Erythroblast (primary cell): ENCODE measurements at regions not wholly inside any gene's neighbourhood (a gene's known extent, or its start where the extent isn't known, plus 50 kb on each side); places are given as distances from the start of the nearest gene placed in this dataset.

ENCODE experiments used
- DNase-seq, 2 experiments: peaks; one replicate each; lab custom pipeline; 2025; lab: John Stamatoyannopoulos, UW
- GATA1 ChIP-seq: IDR thresholded peaks from 2 replicates; pipeline ENCODE4 v1.6.1; 2011; ENCODE audit warnings: low read depth, mild to moderate bottlenecking, control low read depth, low read length, moderate library complexity
- POLR2A ChIP-seq: IDR thresholded peaks from 2 replicates; pipeline ENCODE4 v1.6.1; 2011; ENCODE audit warnings: mild to moderate bottlenecking, low read length

DNA sequence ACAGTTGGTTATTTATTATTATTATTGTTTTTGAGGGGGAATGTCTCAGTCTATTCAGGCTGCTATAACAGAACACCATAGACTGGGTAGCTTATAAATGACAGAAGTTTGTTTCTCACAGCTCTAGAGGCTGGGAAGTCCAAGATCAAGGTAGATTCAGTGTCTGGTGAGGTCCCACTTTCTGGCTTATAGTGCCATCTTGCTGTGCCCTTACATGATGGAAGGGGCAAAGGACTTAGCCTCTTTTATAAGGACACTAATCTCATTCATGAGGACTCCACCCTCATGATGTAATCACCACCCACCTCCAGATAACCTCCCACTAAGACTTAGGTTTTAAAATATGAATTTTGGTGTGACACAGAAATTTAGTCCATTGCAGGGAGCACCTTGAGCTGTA is 224.6 kb downstream of the HAPSTR1 start:
- no peak for DNase-seq

DNA sequence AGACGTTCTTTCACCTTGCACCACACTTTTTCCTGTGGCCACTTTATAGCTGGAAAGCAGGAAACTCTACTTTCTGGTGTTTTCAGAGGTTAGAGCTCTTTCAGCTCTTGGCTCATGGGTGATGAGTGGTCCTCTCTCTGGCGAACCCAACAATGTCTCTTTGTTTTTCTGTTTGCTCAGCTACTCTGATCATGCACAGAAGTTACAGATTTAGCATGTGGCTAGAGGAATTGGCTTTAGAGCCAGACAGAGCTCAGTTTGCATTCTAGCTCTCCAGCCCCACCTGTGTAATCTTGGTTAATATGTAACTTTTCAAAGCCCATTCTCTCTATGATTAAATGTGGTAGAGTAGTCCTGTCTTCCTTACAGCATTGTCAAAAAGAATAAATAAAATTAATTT is 225.2 kb downstream of the HAPSTR1 start:
- DNase-seq = no peak
- TF ChIP-seq GATA1 = no peak
- TF ChIP-seq POLR2A = no peak

More for the DNA sequence above, 224.6 kb downstream of the HAPSTR1 start:
- TF ChIP-seq GATA1 (no peak), POLR2A (no peak)

DNA sequence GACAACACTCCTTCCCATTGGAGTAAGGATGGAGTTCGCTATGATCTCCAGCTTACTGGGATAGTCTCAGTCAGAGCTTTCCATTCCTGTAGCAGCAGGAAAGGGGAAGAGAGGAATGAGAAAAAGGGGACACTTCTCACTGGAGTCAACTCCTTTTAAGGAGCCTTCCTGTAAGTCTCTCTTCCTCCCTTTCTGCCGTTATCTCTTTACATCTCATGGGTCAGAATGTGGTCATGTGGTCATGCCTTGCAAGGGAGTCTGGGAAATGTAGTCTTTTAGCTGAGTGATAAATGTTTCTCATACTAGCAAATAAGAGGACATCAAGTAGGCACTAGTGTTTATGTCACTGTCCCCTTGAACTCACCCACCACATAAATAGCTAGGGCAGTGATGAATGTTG is 227.3 kb downstream of the HAPSTR1 start:
- DNase-seq = no peak
- TF ChIP-seq POLR2A (no peak), GATA1 (no peak)

DNA sequence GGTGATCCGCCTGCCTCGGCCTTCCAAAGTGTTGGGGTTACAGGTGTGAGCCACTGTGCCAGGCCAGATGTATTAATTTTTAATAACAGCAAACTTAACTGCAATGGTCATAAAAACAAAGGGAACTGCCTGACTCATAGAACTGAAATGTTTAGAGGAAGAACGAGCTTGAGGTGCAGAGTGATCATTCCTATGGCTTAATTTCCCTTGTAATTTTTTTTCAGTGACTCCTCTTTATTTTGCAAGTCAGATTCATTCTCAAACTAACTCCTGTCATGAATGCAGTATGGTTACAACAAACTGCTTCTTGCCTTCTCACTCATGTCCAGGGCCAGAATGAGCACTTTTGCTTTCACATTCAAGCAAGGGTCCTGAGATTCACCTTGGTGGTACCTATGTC is 231.3 kb downstream of the HAPSTR1 start:
- no peak for DNase-seq
- TF ChIP-seq GATA1 = no peak
- no peak for TF ChIP-seq POLR2A

DNA sequence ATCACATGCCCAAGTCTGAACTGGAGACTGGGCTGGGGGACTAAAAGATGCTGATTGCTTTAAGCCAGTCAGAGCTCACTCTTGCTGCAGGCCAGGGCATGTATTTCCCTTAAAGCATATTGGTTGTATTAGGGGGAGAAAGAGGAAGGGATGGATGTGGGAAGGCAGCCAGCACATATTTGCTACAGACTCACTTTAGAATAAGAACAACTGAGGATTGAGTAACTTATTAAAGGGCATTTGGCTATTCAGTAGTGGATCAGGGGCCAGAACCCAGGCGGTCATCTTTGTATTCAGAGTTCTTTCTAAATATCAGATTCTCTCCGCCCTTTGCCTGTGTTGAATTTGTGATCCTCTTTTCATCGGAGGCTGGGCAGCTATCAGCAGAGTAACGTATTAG is 231.7 kb downstream of the HAPSTR1 start:
- no peak for DNase-seq
- TF ChIP-seq GATA1 = no peak
- TF ChIP-seq POLR2A = no peak

DNA sequence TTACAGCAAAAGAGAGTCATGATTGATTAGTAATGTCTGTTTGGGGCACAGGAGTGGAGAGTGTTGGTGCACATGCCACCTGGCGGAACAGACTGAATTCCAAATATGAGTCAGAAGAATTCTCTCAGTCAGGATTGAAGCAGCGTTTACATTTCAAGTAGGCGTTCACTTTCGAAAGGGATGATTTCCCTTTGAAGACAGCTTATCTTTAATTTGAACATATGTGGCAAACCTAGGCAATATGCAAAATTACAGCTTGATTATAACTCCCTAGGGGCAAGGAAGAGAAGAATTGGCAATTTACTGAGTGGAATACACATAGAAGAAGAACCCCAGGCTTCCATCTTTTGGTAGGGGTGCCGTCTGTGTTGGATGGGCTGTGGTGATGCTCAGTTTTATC is 235.8 kb downstream of the HAPSTR1 start:
- no peak for TF ChIP-seq POLR2A
- no peak for TF ChIP-seq GATA1
- DNase-seq = no peak

DNA sequence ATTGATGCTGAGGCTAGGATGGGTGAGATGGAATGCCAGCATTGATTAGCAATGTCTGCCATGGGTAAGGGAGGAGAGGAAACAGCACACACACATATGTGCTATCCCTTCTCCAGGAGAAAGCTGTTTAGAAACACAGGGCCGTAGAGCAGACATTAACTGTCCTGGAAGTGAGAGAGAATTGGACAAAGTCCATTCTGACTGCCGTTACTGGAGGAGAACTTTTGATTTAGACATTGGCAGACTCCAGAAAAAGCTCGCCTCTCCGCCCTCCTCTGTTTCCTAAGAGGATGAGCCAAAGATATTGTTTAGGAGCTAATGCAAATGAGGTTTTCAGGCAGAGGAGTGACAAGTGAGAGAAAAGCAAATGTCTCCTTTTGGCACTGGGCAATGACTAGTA is 237.0 kb downstream of the HAPSTR1 start:
- TF ChIP-seq GATA1 = no peak
- no peak for TF ChIP-seq POLR2A
- no peak for DNase-seq

DNA sequence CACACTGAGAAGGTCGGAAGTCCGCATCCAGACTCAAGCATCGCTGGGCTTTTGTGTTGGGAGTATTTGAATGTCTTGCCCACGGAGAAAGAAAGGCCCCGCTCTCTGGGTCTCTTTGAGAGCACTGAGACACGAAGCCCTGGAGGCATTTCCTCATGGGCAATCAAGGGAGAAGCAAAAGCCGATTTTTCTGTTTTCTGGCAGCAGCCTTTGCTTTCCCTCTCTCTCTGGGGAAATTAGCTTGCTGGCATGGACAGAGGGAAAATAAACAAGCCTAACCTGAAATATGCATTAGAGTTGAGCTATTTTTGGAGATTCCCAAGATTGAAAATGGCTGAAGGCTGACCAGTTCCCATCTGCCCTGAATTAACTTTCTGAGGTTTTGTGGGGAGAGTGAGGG is 238.7 kb downstream of the HAPSTR1 start:
- no peak for DNase-seq
- TF ChIP-seq POLR2A (no peak), GATA1 (no peak)

DNA sequence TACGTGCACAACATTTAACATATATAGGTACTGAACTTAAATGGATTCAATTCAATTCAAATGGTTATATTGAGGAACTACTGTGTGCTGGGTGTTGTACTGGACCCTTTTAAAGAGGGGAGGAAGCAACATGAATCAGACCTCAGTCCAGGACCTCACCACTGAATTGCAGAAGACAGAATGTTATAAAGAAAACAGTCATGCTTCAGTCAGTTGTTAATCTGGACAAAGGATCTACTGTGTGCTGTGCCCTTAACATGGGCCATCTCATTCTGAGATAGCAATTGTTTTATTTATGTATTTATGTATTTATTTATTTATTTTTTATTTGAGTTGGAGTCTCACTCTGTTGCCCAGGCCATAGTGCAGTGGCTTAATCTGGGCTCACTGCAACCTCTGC is 240.1 kb downstream of the HAPSTR1 start:
- no peak for TF ChIP-seq GATA1
- no peak for TF ChIP-seq POLR2A
- no peak for DNase-seq

DNA sequence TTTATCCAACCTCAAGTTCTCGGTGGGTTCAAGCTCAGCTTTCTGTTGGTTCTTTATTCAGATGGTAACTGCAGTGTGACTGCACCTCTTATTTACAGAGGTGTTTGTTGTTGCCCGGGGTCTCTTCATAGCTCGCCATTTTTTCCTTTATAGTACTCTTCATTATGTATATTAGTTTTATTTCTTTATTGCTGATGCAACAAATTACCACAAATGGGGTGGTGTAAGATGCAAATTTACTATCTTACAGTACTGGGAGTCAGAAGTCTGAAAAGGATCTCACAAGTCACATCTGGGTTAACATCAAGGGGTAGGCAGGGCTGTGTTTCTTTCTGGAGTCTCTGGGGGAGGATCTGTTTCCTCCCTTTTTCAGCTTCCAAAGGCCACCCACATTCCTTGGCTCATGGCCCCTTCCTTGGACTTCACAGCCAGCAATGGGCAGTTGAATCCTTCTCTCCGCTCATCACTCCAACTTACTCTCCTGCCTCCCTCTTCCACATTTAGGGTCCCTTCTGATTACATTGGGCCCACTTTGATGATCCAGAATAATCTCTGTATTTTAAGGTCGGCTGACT is 241.2 kb downstream of the HAPSTR1 start:
- DNase-seq = no peak
- no peak for TF ChIP-seq POLR2A
- TF ChIP-seq GATA1 = no peak

DNA sequence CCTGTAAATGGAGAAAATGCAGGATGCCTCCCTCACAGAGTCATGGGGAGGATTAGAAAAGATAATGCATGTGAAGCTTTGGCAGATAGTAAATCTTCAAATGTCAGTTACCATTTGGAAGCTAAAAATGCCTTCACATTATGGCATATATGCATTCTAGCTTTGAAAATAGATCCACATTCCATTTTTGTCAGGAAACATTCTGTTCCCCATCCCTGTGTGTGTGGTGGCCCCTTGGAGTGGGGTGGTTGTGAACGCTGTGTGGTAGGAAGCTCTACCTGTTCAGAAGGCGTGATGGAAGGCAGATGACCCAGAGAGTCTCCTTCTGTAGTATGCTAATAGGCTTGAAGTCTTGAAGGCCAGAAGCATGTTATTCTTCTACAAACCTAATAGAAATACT is 242.0 kb downstream of the HAPSTR1 start:
- TF ChIP-seq POLR2A (no peak), GATA1 (no peak)
- DNase-seq = no peak

DNA sequence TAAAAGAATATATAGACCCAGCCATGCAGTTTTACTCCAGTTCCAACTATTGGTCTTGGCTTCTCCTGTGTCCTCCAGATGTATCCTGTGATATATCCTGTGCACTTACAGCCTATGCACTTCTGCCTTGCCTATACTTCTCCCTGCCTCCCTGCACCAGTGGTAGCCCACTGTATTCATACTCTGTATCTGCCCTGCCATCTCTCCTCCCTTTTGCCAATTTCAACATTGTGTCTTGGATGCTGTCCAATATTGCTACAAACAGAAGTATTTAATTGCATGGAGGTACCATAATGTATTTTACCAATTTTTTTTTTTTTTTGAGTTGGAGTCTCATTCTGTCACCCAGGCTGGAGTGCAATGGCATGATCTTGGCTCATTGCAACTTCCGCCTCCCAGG is 242.7 kb downstream of the HAPSTR1 start:
- DNase-seq = no peak
- no peak for TF ChIP-seq POLR2A
- TF ChIP-seq GATA1 = no peak

DNA sequence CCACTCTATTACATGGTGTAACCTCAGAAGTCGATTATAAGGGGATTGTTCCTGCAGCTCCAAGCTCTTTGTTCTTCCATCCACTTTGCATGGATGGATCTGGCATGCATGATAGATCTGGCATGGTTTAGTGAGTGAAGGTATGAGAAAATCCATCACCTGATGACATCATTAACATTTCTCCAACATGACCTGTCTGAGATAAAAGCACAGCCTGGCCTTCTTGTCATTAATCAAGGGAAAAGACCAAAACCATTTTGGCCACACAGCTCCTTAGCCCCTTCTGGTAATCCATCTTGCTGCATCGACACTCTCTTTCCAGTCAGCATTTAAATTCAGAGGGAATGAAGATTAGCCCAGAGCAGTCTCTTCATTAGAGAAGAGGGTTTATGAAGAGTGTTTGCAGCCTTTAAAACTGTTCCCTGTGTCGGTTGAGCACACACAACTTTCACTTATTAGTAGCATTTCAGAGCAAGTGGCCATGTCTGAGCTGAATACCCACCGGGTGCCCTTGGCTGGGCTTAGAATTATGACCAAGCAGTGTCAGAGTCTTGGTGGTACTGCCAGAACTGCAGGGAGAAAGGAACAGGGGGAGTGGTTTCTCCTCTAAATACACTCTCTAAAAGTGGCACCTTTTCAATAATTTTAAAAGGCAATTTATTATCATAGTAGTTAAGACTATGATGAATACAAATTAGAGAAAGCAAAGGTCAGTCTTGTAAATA is 246.0 kb downstream of the HAPSTR1 start:
- TF ChIP-seq POLR2A = no peak
- DNase-seq = no peak

DNA sequence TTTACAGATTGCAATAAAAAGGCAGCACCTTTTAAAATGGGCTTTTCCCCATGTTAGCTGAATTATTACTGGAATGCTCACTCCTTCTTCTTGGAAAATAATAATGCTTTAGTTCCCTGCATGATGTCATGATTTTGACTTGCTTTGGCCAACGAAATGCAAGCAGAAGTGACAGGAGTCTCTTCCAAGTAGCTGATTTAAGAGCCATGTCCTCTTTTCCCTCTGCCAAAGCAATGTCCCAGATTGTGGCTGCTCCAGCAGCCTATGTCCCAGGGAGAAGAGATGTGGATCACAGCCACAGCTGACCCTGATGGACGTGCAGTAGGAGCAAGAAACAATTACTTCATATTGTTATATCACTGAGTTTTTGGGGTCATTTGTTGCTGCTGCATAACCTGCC is 246.6 kb downstream of the HAPSTR1 start:
- TF ChIP-seq GATA1 (no peak), POLR2A (no peak)
- DNase-seq = no peak

DNA sequence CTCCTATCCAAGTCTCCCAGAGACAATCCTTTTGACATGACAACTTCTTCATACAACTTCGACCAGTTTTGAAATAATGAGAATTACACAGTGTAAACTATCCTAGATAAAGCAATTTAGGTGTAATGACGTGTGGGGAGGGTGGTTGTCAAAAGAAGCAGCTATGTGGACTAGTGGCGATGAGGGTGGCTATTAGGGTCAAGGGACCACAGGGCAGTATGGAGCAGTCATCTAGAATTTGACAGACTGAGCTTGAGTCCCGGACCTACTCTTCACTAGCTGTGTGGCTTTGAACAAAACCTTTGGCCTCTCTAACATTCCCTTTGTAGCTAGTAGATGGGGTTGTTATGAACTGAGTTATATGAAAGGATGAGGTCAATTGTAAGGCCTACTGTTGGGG is 247.1 kb downstream of the HAPSTR1 start:
- TF ChIP-seq GATA1 (no peak), POLR2A (no peak)
- no peak for DNase-seq

DNA sequence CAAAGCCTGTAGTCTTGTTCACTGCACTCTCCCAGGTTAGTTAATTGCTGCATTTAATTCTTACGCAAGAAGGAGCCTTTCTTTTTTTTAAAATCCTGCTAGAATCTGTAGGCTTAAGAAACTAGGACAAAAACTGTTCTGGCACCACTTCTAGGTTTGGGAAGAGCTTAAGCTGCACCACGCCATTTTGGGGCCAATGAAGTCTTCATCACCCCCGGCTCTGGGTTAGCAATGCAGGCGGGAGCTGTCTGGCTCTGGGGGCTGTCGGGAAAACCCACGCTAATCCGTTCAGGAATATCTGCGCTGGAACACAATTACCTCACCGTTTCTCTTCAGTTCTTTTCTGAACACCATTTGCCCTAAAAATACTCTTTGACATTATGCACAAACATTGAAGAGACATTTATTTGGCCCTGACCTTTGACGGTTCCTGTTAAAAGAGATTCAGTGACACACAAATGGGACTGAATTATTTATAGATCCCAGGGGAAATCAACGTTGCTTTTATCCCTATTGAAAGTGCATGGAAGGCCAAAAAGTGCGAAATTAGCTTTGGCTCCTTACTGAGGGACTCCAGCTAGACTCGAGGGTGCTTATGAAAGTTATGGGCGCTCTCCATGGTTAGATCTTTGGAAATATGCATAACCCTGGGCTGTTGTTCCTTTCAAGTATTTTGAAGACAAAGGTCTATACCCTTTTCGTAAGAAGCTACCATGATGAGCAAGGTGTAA is 249.2 kb downstream of the HAPSTR1 start:
- TF ChIP-seq GATA1 = no peak
- no peak for TF ChIP-seq POLR2A
- DNase-seq = no peak
